Naive thymus-derived CD8-positive, alpha-beta T cell (primary cell): ENCODE measurements at regions not wholly inside any gene's neighbourhood (a gene's known extent, or its start where the extent isn't known, plus 50 kb on each side); places are given as distances from the start of the nearest gene placed in this dataset.

Experiments used
- ATAC-seq, 2 donors: fragments of 150-1000 bp; cut with Tn5 transposase in 1 of 2; sonication (Bioruptor Pico), chemical (Tn5 transposase) in 1 of 2; 1 replicate in 1 of 2; 2 replicates in 1 of 2; pipeline ENCODE4 v1.10.0; 2021; ENCODE audit warnings: mild to moderate bottlenecking in 2 of 2, moderate library complexity in 2 of 2
- POLR2A ChIA-PET: fragments of 350-600 bp; sonication (Branson Sonifier 250); formaldehyde crosslinking; loops from one replicate; lab custom pipeline; 2021; ENCODE audit warnings: antibody characterized with exemption; lab: Charles Lee
- DNase-seq, 10 donors: peaks; one replicate each; pipeline versions ENCODE4 v3.0.0 to v3.0.0-alpha.2; 2020 to 2022
- H3K27ac Mint-ChIP-seq, 10 donors: one replicate each; pipeline ENCODE4 v1.8.0; 2020 to 2022; ENCODE audit warnings: mild to moderate bottlenecking in 10 of 10, mixed read lengths in 10 of 10, moderate library complexity in 4 of 10, inconsistent platforms in 1 of 10
- H3K27me3 Mint-ChIP-seq, 5 donors: one replicate each; pipeline ENCODE4 v1.8.0; 2021 to 2022; ENCODE audit warnings: mixed read lengths in 5 of 5
- H3K36me3 Mint-ChIP-seq, 3 donors: one replicate each; pipeline ENCODE4 v1.8.0; 2020 to 2022; ENCODE audit warnings: mixed read lengths in 3 of 3, mild to moderate bottlenecking in 2 of 3, inconsistent platforms in 1 of 3
- H3K4me1 Mint-ChIP-seq, 4 donors: one replicate each; pipeline ENCODE4 v1.8.0; 2021 to 2022; ENCODE audit warnings: mixed read lengths in 4 of 4
- H3K4me3 Mint-ChIP-seq, 10 donors: one replicate each; pipeline ENCODE4 v1.8.0; 2020 to 2022; ENCODE audit warnings: mild to moderate bottlenecking in 10 of 10, mixed read lengths in 10 of 10, moderate library complexity in 6 of 10, inconsistent platforms in 1 of 10
- H3K9me3 Mint-ChIP-seq, 9 donors: one replicate each; pipeline ENCODE4 v1.8.0; 2020 to 2022; ENCODE audit warnings: mixed read lengths in 9 of 9, mild to moderate bottlenecking in 3 of 9, inconsistent platforms in 1 of 9, moderate library complexity in 1 of 9

DNA sequence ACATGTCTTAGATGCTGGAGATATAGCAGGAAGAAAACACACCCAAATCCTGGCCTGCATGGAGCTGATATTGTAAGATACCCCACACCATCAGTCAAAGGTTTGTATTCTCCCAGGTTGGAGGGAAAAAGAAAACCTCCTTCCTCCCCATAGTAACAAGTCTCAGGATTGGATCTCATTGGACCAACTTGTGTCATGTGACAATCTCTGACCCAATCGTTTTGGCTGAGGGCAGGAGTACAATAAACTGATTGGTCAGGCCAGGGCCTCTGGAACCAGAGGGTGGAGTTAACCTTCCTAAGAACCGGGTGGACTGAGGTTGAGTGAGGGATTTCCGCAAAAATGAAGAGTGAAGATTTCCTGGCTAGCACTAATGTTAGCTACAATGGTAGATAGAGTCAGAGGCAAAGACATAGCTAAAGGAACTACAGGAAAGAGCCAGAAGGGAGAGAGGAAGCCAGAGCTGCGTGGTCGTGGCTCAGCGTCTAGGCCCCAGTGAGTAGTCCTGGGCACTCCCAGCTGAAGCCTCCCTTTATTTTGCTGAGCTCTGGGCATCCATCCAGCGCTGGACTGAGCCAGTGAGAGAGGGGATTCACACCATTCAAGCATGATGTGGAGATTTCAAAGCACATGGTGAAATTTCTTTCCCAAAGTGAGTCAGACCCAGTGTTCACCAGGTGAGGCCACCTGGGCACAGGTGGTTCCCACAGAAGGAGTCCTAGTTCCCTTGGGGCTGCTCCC lies 219.9 kb downstream of the AACS start:
- H3K36me3 Mint-ChIP-seq = no peaks in the 10 kb centered on the region
- peaks cover 9 to 40% (median 15%) of the 10 kb centered on the region in 5 donors for H3K27me3 Mint-ChIP-seq
- DNase-seq (no peak), ATAC-seq (no peak)
- H3K4me3 Mint-ChIP-seq = no peak overlapping the region
- peaks cover 0 to 6% (median 3%) of the 10 kb centered on the region in 4 donors for H3K4me1 Mint-ChIP-seq
- H3K27ac Mint-ChIP-seq = no peak overlapping the region
- peaks cover 0 to 5% (median 0%) of the 10 kb centered on the region in 9 donors for H3K9me3 Mint-ChIP-seq
- POLR2A ChIA-PET = no interaction called here

DNA sequence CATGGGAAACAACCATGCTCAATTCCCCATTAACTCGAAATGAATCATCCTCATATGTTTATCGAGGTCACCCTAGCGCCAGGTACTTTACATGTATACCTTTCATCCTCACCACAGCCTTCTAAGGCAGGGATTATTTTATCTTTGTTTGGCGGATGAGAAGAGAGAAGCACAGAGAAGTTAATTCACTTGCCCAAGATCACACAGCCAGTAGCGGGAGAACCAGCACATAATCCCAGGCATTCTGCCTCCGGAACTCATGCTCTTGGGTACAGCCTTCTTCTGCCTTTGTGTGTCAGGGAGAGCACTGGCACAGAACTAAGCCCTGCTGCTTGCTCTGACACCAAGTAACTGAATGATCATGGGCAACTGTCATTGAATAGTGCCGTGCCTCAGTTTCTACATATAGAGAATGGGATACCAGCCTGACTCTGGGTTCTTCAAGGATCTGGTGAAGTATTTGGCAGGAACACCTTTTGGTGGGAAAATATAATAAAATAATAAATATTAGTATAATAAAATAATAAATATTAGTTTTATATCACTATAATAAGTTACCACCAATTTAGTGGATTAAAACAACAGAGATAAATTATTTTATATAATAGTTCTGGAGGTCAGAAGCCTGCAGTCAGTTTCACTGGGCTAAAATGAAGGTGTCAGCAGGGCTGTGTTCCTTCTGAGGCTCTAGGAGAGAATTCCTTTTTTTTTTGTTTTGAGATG lies 220.9 kb downstream of the AACS start:
- DNase-seq (no peak), ATAC-seq (no peak)
- Mint-ChIP-seq H3K27ac (no peak overlapping the region), H3K9me3 (peaks cover 0 to 2% (median 0%) of the 10 kb centered on the region in 9 donors), H3K27me3 (peaks cover 10 to 40% (median 13%) of the 10 kb centered on the region in 5 donors), H3K36me3 (no peaks in the 10 kb centered on the region), H3K4me1 (peaks cover 0 to 1% (median 0%) of the 10 kb centered on the region in 4 donors), H3K4me3 (no peak overlapping the region)
- POLR2A ChIA-PET = no interaction called here

DNA sequence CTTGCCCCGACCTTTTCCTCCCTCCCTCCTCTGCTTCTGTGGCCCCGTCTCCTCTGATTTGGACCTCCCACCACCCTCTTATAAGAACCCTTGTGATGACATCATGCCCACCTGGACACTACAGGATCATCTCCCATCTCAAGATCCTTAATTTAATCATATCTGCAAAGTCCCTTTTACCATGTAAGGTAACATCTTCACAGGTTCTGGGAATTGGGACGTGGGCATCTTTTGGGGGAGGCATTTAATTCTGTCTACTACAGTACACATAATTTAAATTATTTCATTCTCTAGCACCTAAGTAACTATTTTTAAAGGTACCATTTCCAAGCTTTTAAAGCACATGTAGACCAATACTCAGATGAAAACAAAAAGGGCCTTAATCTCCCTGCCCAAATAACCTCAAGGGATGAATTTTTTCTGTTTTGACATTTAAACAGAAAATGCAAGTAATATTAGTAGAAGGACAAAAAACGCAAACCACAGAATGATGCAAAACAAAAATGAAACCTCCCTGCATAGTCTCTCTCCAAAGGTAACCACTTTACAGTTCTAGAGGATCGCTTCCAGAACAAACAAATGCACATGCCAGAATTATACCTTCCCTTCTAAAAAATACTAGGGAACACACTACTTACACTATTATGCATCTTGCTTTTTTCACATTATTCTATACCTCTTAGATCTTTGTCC lies 222.1 kb downstream of the AACS start:
- DNase-seq (no peak), ATAC-seq (no peak)
- no peaks in the 10 kb centered on the region for H3K36me3 Mint-ChIP-seq
- no peak overlapping the region for H3K27ac Mint-ChIP-seq
- peaks cover 0 to 2% (median 0%) of the 10 kb centered on the region in 9 donors for H3K9me3 Mint-ChIP-seq
- H3K4me3 Mint-ChIP-seq = no peak overlapping the region
- POLR2A ChIA-PET = no interaction called here
- H3K4me1 Mint-ChIP-seq = no peaks in the 10 kb centered on the region
- peaks cover 7 to 34% (median 11%) of the 10 kb centered on the region in 5 donors for H3K27me3 Mint-ChIP-seq

DNA sequence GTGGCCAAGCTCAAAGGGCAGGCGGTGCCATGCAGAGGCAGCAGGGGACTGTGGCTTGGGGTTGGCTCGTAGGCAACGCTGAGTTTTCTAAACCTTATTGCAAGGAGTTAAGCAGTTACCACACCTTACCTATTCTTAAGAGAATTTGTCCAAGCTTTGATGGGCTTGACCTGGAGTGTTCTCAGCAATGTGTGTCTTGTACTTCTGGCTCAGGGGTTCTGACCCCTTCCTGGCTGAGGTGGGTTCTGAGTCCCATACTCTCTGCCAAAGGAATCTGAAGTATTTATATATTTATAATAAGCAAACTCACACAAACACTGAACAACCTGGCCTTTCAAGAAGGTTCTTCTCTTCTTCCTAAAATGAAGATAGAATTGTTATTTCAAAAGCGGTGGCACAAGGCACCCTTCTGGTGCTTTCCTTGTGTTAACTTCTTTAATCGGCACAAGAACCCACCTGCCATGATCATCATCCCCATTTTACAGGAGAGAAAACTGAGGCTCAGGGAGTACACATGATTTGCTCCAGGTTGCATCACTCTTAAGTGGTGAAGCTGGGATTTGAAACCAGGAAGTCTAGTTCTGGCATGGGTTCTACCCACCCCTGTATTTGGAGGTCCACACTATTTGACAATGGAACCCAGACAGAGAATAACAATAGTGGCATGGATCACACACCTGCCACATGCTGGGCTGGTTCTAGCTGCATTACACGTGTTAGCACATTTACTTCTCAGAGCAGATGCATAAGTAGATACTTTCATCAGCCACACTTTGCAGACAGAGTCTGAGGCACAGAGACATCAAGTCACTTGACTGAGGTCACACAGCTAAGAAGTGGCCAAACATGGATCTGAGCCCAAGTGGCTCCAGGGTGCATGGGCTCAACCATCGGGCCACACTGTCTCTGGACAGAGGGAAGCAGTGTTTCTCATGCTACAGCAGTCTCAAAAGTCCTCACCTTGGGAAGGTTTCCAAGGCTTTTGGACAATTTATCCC lies 224.0 kb downstream of the AACS start:
- H3K9me3 Mint-ChIP-seq = peaks cover 0 to 2% (median 0%) of the 10 kb centered on the region in 9 donors

DNA sequence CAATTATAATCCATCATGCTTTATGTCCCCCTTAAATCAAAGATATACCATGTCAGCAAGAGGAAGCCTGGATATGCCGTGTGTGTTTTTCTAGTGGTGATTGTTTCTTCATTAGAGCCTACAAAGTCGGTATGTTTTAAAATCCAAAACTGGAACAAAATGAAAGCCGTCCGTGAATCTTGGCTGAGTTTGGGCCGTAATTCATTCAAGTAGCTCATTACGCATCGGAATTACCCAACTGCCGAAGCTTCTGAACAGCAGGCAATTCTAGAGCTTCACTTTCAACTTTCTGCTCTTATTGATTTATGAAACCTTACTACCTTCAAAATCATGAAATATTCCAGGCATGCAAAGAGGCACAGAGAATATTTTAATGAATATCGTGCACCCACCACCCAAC lies 224.7 kb downstream of the AACS start:
- peaks cover 2 to 22% (median 10%) of the 10 kb centered on the region in 5 donors for H3K27me3 Mint-ChIP-seq
- no peak overlapping the region for H3K4me3 Mint-ChIP-seq
- H3K36me3 Mint-ChIP-seq = no peaks in the 10 kb centered on the region
- H3K4me1 Mint-ChIP-seq = no peaks in the 10 kb centered on the region
- H3K27ac Mint-ChIP-seq = no peak overlapping the region
- peaks cover 0 to 2% (median 0%) of the 10 kb centered on the region in 9 donors for H3K9me3 Mint-ChIP-seq
- DNase-seq = no peak
- POLR2A ChIA-PET = no interaction called here
- no peak for ATAC-seq

More for the DNA sequence above, 224.0 kb downstream of the AACS start:
- Mint-ChIP-seq H3K4me3 (no peak overlapping the region), H3K36me3 (no peaks in the 10 kb centered on the region), H3K27ac (no peak overlapping the region), H3K27me3 (peaks cover 2 to 22% (median 10%) of the 10 kb centered on the region in 5 donors), H3K4me1 (no peaks in the 10 kb centered on the region)
- ATAC-seq (no peak), DNase-seq (no peak)
- POLR2A ChIA-PET = no interaction called here

DNA sequence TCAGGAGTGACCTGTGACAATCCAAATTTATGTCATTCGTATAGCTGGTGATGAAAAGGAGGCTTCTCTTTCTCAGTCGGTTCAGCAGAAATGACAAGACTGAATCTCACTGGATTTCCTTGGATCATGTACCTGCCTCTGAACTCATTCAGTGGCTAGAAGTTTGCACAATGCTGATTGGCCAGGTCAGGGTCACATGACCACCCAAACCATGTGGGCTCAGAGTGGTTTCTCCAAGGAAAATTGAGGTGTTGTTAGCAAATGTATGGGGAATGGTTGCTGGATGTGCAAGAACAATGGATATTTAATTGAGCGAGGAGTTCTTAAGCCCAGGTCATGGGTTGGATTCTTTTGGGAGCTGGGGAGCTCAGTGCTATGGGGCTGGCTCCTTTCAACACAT lies 227.5 kb downstream of the AACS start:
- no peak for DNase-seq
- POLR2A ChIA-PET = no interaction called here
- no peak for ATAC-seq
- Mint-ChIP-seq H3K9me3 (peaks cover 0 to 2% (median 0%) of the 10 kb centered on the region in 9 donors), H3K27me3 (peaks cover 5 to 40% (median 10%) of the 10 kb centered on the region in 5 donors), H3K4me3 (no peak overlapping the region), H3K27ac (no peak overlapping the region), H3K36me3 (no peaks in the 10 kb centered on the region), H3K4me1 (peaks cover 0 to 4% (median 0%) of the 10 kb centered on the region in 4 donors)

DNA sequence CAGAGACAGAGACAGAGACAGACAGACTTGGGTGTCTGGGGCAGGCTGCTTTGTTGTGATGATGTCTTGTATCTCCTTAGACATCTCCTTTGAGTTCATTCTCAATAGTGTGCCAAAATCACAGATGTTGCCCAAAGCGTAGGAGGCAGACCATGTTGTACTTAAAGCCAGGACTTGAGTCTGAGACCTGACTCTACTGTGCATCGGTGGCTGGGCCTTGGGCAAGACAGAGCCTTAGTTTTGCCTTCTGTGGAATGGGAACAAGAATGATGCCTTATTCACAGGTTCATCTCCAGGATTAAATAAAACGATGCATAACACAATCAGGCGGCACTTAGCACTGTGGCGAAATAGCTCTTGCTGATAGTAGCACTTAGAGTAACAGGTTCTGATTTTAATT lies 230.3 kb downstream of the AACS start:
- H3K27ac Mint-ChIP-seq = no peak overlapping the region
- H3K9me3 Mint-ChIP-seq = peaks cover 0 to 2% (median 0%) of the 10 kb centered on the region in 9 donors
- peaks cover 0 to 4% (median 0%) of the 10 kb centered on the region in 4 donors for H3K4me1 Mint-ChIP-seq
- no peak overlapping the region for H3K4me3 Mint-ChIP-seq
- POLR2A ChIA-PET = no interaction called here
- peaks cover 1 to 42% (median 7%) of the 10 kb centered on the region in 5 donors for H3K27me3 Mint-ChIP-seq
- ATAC-seq (no peak), DNase-seq (no peak)
- no peaks in the 10 kb centered on the region for H3K36me3 Mint-ChIP-seq

DNA sequence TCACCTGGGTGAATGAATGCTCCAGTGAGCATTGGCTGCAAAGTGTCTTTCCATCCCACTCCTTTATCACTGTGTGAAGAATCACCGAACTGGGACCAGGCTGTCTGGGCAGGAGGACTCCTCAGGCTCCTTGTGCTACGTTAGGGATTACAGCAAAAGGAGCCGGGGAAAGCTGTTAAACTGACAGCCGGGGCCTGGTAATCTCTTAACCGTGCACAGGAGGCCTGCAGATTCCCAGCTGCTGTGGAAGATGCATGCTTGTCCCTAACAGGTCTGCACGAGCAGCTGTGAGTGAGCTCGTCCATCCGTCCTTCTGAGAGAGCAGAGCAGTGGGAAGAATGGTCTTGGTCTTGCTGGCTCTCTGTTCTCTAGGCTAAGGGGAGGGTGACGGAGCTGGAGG lies 231.5 kb downstream of the AACS start:
- Mint-ChIP-seq H3K27ac (no peak overlapping the region), H3K4me3 (no peak overlapping the region), H3K36me3 (no peaks in the 10 kb centered on the region), H3K4me1 (peaks cover 0 to 4% (median 0%) of the 10 kb centered on the region in 4 donors), H3K27me3 (peaks cover 2 to 40% (median 9%) of the 10 kb centered on the region in 5 donors), H3K9me3 (peaks cover 0 to 2% (median 0%) of the 10 kb centered on the region in 9 donors)
- DNase-seq = no peak
- POLR2A ChIA-PET = no interaction called here
- no peak for ATAC-seq

DNA sequence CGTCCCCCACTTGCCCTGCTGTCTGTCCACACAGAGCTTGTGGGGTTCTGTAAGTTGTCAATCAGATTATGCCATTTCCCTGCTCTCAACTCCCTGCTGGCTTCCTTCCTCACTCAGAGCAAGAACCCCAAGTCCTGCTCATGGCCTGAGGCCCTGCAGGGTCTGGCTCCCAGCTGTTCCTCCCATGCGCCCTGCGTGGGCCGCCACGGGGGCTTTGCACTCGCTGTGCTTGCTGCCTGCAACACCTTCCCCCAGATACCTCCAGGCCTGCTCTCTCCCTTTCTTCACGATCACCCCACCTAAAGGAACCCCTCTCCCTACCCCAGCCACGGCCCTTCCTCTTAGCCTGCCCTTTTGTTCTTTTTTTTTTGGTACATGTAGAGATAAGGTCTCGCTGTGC lies 234.6 kb downstream of the AACS start:
- no peak for DNase-seq
- Mint-ChIP-seq H3K4me1 (peaks cover 0 to 4% (median 0%) of the 10 kb centered on the region in 4 donors), H3K9me3 (peaks cover 0 to 2% (median 0%) of the 10 kb centered on the region in 9 donors), H3K4me3 (no peak overlapping the region), H3K27ac (no peak overlapping the region), H3K27me3 (peaks cover 3 to 40% (median 9%) of the 10 kb centered on the region in 5 donors), H3K36me3 (no peaks in the 10 kb centered on the region)
- no peak for ATAC-seq
- POLR2A ChIA-PET = no interaction called here

DNA sequence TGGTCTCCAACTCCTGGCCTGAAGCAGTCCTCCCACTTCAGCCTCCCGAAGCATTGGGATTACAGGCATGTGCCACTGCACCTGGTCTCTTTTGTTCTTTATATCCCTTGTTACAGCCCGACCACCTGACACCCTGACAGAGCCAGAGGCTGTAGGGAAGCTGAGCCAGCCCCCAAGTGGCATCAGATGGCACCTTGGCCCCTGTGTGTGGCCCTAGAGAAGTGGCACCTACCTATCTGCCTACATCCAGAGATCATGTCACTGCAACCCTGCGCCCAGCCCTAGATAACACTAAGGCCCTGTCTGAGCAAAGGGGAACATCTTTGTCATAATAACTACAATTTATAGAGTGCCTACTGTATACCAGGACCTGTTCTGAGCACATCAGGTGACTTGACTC lies 235.0 kb downstream of the AACS start:
- POLR2A ChIA-PET = no interaction called here
- H3K27ac Mint-ChIP-seq = peak overlapping the region in 1 of 10 donors; percentile 37
- H3K4me1 Mint-ChIP-seq = peaks cover 0 to 4% (median 0%) of the 10 kb centered on the region in 4 donors
- ATAC-seq (no peak), DNase-seq (no peak)
- H3K9me3 Mint-ChIP-seq = peaks cover 0 to 2% (median 0%) of the 10 kb centered on the region in 9 donors
- peaks cover 3 to 40% (median 7%) of the 10 kb centered on the region in 5 donors for H3K27me3 Mint-ChIP-seq
- no peak overlapping the region for H3K4me3 Mint-ChIP-seq
- H3K36me3 Mint-ChIP-seq = no peaks in the 10 kb centered on the region

DNA sequence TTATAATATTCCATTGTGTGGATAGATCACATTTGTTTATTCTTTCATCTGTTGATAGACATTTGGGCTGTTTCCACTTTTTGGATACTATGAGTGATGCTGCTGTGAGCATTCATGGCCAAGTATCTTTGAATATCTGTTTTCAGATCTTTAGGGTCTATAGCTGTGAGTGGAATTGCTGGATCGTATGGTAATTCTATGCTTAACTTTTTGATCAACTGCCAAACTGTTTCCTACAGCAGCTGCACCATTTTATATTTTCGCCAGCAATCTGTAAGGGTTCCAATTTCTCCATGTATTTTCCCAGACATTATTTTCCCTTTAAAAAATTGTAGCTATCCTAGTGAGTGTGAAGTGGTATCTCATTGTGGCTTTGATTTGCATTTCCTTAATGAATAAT lies 238.1 kb downstream of the AACS start:
- ATAC-seq (no peak), DNase-seq (no peak)
- Mint-ChIP-seq H3K4me1 (no peaks in the 10 kb centered on the region), H3K27me3 (peaks cover 6 to 32% (median 9%) of the 10 kb centered on the region in 5 donors), H3K4me3 (no peak overlapping the region), H3K36me3 (no peaks in the 10 kb centered on the region), H3K9me3 (peaks cover 0 to 12% (median 0%) of the 10 kb centered on the region in 9 donors), H3K27ac (no peak overlapping the region)
- POLR2A ChIA-PET = no interaction called here

DNA sequence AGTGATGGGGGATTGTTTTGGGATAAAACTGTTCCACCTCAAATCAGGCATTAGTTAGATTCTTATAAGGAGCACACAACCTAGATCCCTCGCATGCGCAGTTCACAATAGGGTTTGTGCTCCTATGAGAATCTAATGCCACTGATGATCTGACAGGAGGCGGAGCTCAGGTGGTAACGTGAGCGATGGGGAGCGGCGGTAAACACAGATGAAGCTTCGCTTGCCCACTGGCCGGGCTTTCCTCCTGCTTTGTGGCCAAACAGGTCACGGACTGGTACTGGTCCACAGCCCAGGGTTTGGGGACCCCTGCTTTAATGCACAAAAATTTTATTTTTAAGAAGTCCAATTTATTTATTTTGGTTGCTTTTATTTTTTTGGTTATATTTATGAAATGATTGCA lies 238.8 kb downstream of the AACS start:
- POLR2A ChIA-PET = no interaction called here
- ATAC-seq = no peak
- Mint-ChIP-seq H3K4me3 (no peak overlapping the region), H3K9me3 (peaks cover 0 to 12% (median 0%) of the 10 kb centered on the region in 9 donors), H3K27me3 (peaks cover 4 to 32% (median 9%) of the 10 kb centered on the region in 5 donors), H3K4me1 (no peaks in the 10 kb centered on the region), H3K27ac (no peak overlapping the region), H3K36me3 (no peaks in the 10 kb centered on the region)
- DNase-seq = no peak
